AG09309 (cell line): ENCODE measurements at regions not wholly inside any gene's neighbourhood (a gene's known extent, or its start where the extent isn't known, plus 50 kb on each side); places are given as distances from the start of the nearest gene placed in this dataset.

Experiments used
- DNase-seq: peaks from one replicate; pipeline ENCODE4 v3.0.0-alpha.2; 2010; ENCODE audit warnings: low read depth
- H3K4me3 ChIP-seq: 2 replicates; pipeline ENCODE4 v1.5.1; 2011; ENCODE audit warnings: mild to moderate bottlenecking, low read depth, low read length, moderate library complexity; ENCODE audit not compliant: control insufficient read depth
- CTCF ChIP-seq: IDR thresholded peaks from 2 replicates; pipeline ENCODE4 v1.5.1; 2011; ENCODE audit warnings: mild to moderate bottlenecking, low read depth, low read length, inconsistent platforms; ENCODE audit not compliant: insufficient read depth, control insufficient read depth; ENCODE audit errors: missing control alignments

DNA sequence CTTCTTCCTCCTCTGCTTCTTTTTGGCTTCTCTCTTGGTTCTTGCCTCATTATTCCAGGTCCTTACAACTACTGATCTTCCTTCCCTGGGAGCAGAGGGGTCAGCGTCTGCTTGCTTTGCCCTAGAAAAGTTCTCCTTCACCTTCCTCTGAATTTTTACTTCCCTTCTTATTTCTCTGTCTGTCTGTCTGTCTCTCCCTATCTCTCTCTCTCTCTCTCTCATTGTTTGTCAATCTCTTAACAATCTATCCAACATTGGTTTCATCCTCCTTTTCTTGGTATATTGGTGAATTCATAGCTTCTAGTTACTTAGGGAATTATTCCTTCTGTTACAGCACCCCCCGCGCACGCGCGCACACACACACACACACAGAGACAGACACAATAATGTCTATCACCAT, 559.1 kb downstream of the MN1 start:
- no peak for TF ChIP-seq CTCF
- no peak overlapping the region for H3K4me3 ChIP-seq
- DNase-seq = no peak

- DNase-seq = no peak
- H3K4me3 ChIP-seq = no peak overlapping the region
- no peak for TF ChIP-seq CTCF
Observed at GRCh38 chr22:27242917-27243589, 558.5 kb downstream of the MN1 start.

GRCh38 chr22:27244328-27244727, 557.2 kb downstream of the MN1 start:
- TF ChIP-seq CTCF = no peak
- no peak overlapping the region for H3K4me3 ChIP-seq
- DNase-seq = no peak

DNA sequence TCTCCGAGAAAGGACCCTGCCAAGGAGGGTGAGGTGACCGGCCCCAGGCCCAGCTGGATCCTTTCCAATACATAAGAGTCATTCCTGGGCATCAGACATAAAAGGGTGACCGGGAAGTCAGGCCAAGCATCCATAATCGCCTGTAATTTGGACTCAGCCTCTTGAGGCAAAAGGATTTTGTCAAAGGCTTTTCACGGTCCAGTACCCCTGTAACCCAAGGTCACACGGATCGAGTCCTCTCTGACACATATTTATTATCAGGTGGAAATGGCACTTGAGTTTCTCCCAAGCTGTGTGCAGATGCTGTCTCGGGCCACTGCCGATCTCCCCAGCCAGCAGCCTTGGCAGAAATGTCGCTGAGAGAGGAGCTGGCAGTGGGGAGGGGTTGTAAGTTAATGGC, 556.5 kb downstream of the MN1 start:
- TF ChIP-seq CTCF = no peak
- no peak for DNase-seq
- no peak overlapping the region for H3K4me3 ChIP-seq

DNA sequence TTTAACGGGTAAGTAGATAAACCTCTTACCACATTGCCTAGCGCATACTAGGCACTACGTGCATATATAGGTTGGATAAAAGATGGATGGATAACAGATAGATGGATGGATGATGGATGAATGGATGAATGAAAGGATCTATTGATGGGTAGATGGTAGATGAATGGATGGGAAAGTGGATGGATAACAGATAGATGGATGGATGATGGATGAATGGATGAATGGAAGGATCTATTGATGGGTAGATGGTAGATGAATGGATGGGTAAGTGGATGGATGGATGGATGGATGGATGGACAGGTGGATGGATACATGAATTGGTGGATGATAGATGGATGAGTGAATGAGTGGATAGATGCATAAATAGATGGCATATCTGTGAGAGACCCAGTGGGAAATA, 555.0 kb downstream of the MN1 start:
- no peak overlapping the region for H3K4me3 ChIP-seq
- no peak for DNase-seq
- TF ChIP-seq CTCF = no peak

GRCh38 chr22:27247701-27248434, 553.7 kb downstream of the MN1 start:
- no peak for TF ChIP-seq CTCF
- no peak overlapping the region for H3K4me3 ChIP-seq
- DNase-seq = no peak

DNA sequence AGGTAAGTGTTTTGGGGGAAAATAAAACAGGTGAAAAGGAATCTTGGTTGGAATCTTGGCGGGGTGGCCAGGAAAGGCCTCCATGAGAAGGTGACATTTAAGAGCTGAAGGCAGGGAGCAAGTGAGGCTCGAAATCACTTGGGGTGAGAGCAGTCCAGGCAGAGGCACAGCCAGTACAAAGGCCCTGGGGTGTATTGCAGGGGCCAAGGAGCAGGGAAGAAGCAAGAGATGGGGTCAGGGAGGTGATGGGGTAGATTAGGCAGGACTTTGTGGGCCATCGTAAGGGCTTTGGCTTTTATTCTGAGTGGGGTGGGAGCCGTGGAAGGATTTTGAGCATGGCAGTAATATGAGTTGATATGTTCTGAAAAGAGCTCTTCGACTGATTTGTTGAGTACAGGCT, 551.1 kb downstream of the MN1 start:
- no peak for DNase-seq
- no peak for TF ChIP-seq CTCF
- no peak overlapping the region for H3K4me3 ChIP-seq
